Gastrocnemius medialis (tissue), 4 donors: ENCODE measurements at regions not wholly inside any gene's neighbourhood (a gene's known extent, or its start where the extent isn't known, plus 50 kb on each side); places are given as distances from the start of the nearest gene placed in this dataset.

Experiments
- CTCF ChIP-seq, 5 experiments: fragments of 450-650 bp in 3 of 5; fragments of 200-600 bp in 2 of 5; sonication (generic) in 2 of 5; IDR thresholded peaks in 4 of 5; conservative IDR thresholded peaks in 1 of 5; 1 replicate in 4 of 5; 2 replicates in 1 of 5; pipeline ENCODE4 v1.5.1; 2016 to 2019; ENCODE audit warnings: antibody characterized with exemption in 5 of 5, mild to moderate bottlenecking in 3 of 5, moderate library complexity in 3 of 5
- POLR2A ChIP-seq, 2 donors: fragments of 450-650 bp; IDR thresholded peaks; one replicate each; pipeline ENCODE4 v1.6.1; 2017; ENCODE audit warnings: antibody characterized with exemption in 2 of 2, mild to moderate bottlenecking in 2 of 2, moderate library complexity in 2 of 2

DNA sequence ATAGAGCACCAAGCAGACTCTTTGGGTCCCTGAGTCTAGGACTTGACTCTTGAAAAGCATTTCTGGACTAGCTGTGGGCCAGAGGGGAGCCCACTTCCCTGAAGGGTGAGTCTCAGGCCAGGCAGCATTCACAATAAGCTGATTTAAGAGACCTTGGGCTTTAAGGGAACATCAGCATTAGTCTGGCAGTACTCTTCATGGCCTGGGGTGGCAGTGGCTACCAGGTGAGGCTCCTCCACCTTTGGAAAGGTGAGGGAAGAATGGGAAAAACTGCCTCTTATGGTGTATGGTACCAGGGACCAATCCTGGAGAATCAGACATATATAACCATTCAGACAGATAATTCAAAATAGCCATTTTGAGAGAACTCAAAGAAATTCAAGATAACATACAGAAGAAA, 599.9 kb upstream of the POU3F3 start:
- TF ChIP-seq CTCF (IDR thresholded peaks at IDR 0.05 in 4 of 5, conservative IDR thresholded peaks at IDR 0.05 in 1 of 5), result no peak
- TF ChIP-seq POLR2A (IDR thresholded peaks at IDR 0.05), result no peak
